ENCODE measurements at regions not wholly inside any gene's neighbourhood (a gene's known extent, or its start where the extent isn't known, plus 50 kb on each side); places are given as distances from the start of the nearest gene placed in this dataset.

DNA sequence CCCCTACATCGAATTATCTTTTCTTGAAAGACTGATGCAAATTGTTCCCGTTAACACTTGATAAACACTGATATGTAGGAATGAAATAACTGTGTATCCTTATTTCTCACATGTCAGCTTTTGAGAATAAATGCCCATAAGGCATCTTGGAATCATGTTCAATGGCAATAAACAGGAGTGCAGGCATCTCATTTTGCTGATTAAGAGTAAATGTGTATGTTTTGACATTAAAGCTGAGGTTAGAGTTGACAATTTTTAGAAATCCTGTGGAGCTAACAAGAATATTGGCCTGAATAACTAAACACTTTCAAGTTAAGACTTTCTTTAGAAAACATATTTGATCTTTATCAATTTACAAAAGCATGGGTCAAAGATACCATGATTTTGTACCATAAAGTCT is 646.2 kb upstream of the MIR17HG start:
- no peaks in the 10 kb centered on the region for H3K27me3 ChIP-seq
- intact Hi-C loops (cut with DNase I; ENCODE audit: low total_unique reads): no loop called here
- TF ChIP-seq, protein P1, sequence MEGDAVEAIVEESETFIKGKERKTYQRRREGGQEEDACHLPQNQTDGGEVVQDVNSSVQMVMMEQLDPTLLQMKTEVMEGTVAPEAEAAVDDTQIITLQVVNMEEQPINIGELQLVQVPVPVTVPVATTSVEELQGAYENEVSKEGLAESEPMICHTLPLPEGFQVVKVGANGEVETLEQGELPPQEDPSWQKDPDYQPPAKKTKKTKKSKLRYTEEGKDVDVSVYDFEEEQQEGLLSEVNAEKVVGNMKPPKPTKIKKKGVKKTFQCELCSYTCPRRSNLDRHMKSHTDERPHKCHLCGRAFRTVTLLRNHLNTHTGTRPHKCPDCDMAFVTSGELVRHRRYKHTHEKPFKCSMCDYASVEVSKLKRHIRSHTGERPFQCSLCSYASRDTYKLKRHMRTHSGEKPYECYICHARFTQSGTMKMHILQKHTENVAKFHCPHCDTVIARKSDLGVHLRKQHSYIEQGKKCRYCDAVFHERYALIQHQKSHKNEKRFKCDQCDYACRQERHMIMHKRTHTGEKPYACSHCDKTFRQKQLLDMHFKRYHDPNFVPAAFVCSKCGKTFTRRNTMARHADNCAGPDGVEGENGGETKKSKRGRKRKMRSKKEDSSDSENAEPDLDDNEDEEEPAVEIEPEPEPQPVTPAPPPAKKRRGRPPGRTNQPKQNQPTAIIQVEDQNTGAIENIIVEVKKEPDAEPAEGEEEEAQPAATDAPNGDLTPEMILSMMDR (IDR thresholded peaks at IDR 0.05): no peak
- TF ChIP-seq POLR2A (IDR thresholded peaks at IDR 0.05): no peak
- no peak for TF ChIP-seq POLR2AphosphoS5 (IDR thresholded peaks at IDR 0.05)
- H3K4me1 ChIP-seq: no peaks in the 10 kb centered on the region
- no peak for DNase-seq (ENCODE audit: low spot score in 2 of 2)
- H3K9me3 ChIP-seq: no peaks in the 10 kb centered on the region
- H3K4me3 ChIP-seq: no peak overlapping the region
- no peaks in the 10 kb centered on the region for H3K36me3 ChIP-seq
- H3K27ac ChIP-seq: no peak overlapping the region

DNA sequence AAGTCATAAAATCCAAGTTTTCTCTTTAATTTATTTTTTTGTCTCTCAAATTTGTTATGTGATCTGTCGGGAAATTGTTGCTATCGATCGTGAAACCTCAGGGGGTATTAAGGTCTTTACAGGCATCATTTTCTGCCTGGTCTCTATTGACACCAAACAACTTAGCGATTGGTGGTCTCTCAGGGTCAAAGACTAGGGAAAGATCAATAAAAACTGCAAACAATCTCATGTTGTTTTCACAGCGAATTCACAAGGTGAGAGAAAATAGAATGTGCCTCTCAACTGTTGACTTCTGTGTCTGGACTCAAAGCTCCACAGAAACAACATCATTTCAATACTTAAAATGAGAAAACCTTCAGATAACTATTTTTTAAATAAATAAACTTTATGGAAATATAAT is 645.4 kb upstream of the MIR17HG start:
- TF ChIP-seq POLR2AphosphoS5 (IDR thresholded peaks at IDR 0.05) (no peak), POLR2A (IDR thresholded peaks at IDR 0.05) (no peak)
- TF ChIP-seq, protein P1 (IDR thresholded peaks at IDR 0.05): no peak
- no peaks in the 10 kb centered on the region for H3K27me3 ChIP-seq
- no peak overlapping the region for H3K4me3 ChIP-seq
- no peak for DNase-seq (ENCODE audit: low spot score in 2 of 2)
- H3K36me3 ChIP-seq: no peaks in the 10 kb centered on the region
- H3K27ac ChIP-seq: no peak overlapping the region
- intact Hi-C loops (cut with DNase I; ENCODE audit: low total_unique reads): no loop called here
- H3K4me1 ChIP-seq: no peaks in the 10 kb centered on the region
- no peaks in the 10 kb centered on the region for H3K9me3 ChIP-seq

DNA sequence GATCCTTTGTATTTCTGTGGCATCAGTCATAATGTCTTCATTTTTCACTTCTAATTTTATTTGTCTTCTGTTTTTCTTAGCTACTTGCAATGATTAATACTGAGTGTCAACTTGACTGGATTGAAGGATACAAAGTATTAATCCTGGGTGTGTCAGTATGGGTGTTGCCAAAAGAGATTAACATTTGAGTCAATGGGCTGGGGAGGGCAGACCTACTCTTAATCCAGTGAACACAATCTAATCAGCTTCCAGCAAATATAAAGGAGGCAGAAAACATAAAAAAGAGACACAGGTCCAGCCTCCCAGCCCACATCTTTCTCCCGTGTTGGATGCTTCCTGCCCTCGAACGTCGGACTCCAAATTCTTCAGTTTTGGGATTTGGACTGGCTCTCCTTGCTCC is 640.9 kb upstream of the MIR17HG start:
- intact Hi-C loops (cut with DNase I; ENCODE audit: low total_unique reads): no loop called here
- H3K4me3 ChIP-seq: no peak overlapping the region
- no peak for DNase-seq (ENCODE audit: low spot score in 2 of 2)

DNA sequence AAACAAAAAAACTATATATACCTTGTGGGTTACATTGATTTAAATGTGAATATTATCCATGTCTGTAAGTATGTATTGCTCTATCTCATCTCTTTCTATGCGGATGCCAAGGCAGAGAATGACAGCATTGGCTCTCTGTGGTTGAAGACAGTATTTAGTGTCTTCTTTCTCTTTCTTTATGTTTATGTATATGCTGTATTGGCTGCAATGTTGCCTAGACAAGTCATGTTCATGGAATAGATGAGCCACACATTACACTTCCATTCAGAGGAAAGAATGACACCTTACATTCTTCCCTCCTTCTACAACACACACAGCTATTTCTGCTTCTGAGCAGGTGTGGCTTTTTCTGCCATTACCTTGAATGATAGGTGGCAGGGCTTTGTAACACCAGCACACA is 639.4 kb upstream of the MIR17HG start:
- Histone ChIP-seq H3K27ac (no peak overlapping the region), H3K27me3 (no peaks in the 10 kb centered on the region), H3K36me3 (no peaks in the 10 kb centered on the region), H3K4me3 (no peak overlapping the region), H3K9me3 (no peaks in the 10 kb centered on the region), H3K4me1 (no peaks in the 10 kb centered on the region)
- no peak for DNase-seq (ENCODE audit: low spot score in 2 of 2)
- intact Hi-C loops (cut with DNase I; ENCODE audit: low total_unique reads): no loop called here
- no peak for TF ChIP-seq POLR2A (IDR thresholded peaks at IDR 0.05)
- TF ChIP-seq, protein P1 (IDR thresholded peaks at IDR 0.05): no peak
- no peak for TF ChIP-seq POLR2AphosphoS5 (IDR thresholded peaks at IDR 0.05)

More for the DNA sequence above, 640.9 kb upstream of the MIR17HG start:
- TF ChIP-seq, protein P1 (IDR thresholded peaks at IDR 0.05): no peak
- no peak for TF ChIP-seq POLR2A (IDR thresholded peaks at IDR 0.05)
- no peak for TF ChIP-seq POLR2AphosphoS5 (IDR thresholded peaks at IDR 0.05)
- no peak overlapping the region for H3K27ac ChIP-seq
- no peaks in the 10 kb centered on the region for H3K27me3 ChIP-seq
- no peaks in the 10 kb centered on the region for H3K4me1 ChIP-seq
- no peaks in the 10 kb centered on the region for H3K36me3 ChIP-seq
- H3K9me3 ChIP-seq: no peaks in the 10 kb centered on the region

DNA sequence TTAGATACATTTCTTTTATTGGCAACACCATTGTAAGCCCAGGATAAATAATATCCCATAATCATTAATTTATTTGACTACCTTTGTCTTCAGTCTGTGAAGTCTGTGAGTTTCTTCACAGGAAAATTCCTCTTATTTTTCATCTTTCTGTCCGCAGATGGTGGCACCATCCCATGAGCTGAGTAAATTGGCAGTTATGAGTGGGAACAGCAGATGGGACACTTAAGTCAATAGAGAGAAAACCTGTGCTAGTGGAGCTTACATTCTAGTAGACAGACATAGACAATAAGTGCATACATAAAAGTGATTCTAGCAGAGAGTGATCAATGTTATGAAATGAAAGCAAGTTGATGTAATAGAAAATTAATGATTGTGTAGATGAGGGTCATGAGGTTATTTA is 638.2 kb upstream of the MIR17HG start:
- intact Hi-C loops (cut with DNase I; ENCODE audit: low total_unique reads): no loop called here
- H3K4me3 ChIP-seq: no peak overlapping the region
- no peaks in the 10 kb centered on the region for H3K9me3 ChIP-seq
- H3K36me3 ChIP-seq: no peaks in the 10 kb centered on the region
- H3K4me1 ChIP-seq: no peaks in the 10 kb centered on the region
- no peak overlapping the region for H3K27ac ChIP-seq
- H3K27me3 ChIP-seq: no peaks in the 10 kb centered on the region
- no peak for DNase-seq (ENCODE audit: low spot score in 2 of 2)
- no peak for TF ChIP-seq POLR2A (IDR thresholded peaks at IDR 0.05)
- TF ChIP-seq, protein P1 (IDR thresholded peaks at IDR 0.05): no peak
